Mesenchymal stem cell (in vitro differentiated cells and primary cell): ENCODE measurements at regions not wholly inside any gene's neighbourhood (a gene's known extent, or its start where the extent isn't known, plus 50 kb on each side); places are given as distances from the start of the nearest gene placed in this dataset.

Source experiments
- DNase-seq: peaks from one replicate; pipeline ENCODE4 v3.0.0-alpha.2; 2013
- H2AFZ ChIP-seq: one replicate; pipeline ENCODE4 v1.6.1; 2013; ENCODE audit warnings: low read depth, mild to moderate bottlenecking, control low read depth, inconsistent platforms, low read length, moderate library complexity
- H2AK5ac ChIP-seq: 2 replicates; pipeline ENCODE4 v1.6.1; 2013; ENCODE audit warnings: low read length, moderate library complexity, mild to moderate bottlenecking, inconsistent platforms; ENCODE audit not compliant: severe bottlenecking
- H2BK120ac ChIP-seq: one replicate; pipeline ENCODE4 v1.6.1; 2013; ENCODE audit warnings: low read depth, mild to moderate bottlenecking, inconsistent platforms, low read length, moderate library complexity
- H2BK12ac ChIP-seq, 2 experiments: one replicate each; pipeline ENCODE4 v1.6.1; 2013; ENCODE audit warnings: inconsistent platforms in 2 of 2, low read length in 2 of 2, mild to moderate bottlenecking in 2 of 2, moderate library complexity in 2 of 2, control low read depth in 1 of 2
- H2BK15ac ChIP-seq: one replicate; pipeline ENCODE4 v1.6.1; 2013; ENCODE audit warnings: mild to moderate bottlenecking, low read depth, inconsistent platforms; ENCODE audit not compliant: poor library complexity, severe bottlenecking
- H2BK5ac ChIP-seq: 2 replicates; pipeline ENCODE4 v1.6.1; 2013; ENCODE audit warnings: low read depth, mild to moderate bottlenecking, low read length, control low read depth, inconsistent platforms; ENCODE audit not compliant: poor library complexity, severe bottlenecking
- H3K14ac ChIP-seq, 2 experiments: one replicate each; pipeline ENCODE4 v1.6.1; 2013; ENCODE audit warnings: inconsistent platforms in 2 of 2, low read length in 2 of 2, control low read depth in 1 of 2, mild to moderate bottlenecking in 1 of 2, moderate library complexity in 1 of 2
- H3K18ac ChIP-seq, 2 experiments: one replicate each; pipeline ENCODE4 v1.6.1; 2013; ENCODE audit warnings: inconsistent platforms in 2 of 2, low read length in 2 of 2, control low read depth in 1 of 2, low read depth in 1 of 2, mild to moderate bottlenecking in 1 of 2
- H3K23ac ChIP-seq, 2 experiments: one replicate each; pipeline ENCODE4 v1.6.1; 2013; ENCODE audit warnings: inconsistent platforms in 2 of 2, low read length in 2 of 2, mild to moderate bottlenecking in 2 of 2, moderate library complexity in 2 of 2, control low read depth in 1 of 2
- H3K27ac ChIP-seq: 2 replicates; pipeline ENCODE4 v1.5.1; 2013; ENCODE audit warnings: mild to moderate bottlenecking, moderate library complexity, low read length, control low read depth, inconsistent platforms; ENCODE audit not compliant: poor library complexity, severe bottlenecking
- H3K27me3 ChIP-seq, 2 experiments: 2 replicates each; pipeline versions ENCODE4 v1.6.1 to v1.7.0; 2013; ENCODE audit warnings: low read length in 2 of 2, mild to moderate bottlenecking in 2 of 2, moderate library complexity in 2 of 2, control low read depth in 1 of 2, inconsistent platforms in 1 of 2; ENCODE audit not compliant: control insufficient read depth in 1 of 2, insufficient read depth in 1 of 2
- H3K36me3 ChIP-seq, 2 experiments: 2 replicates each; pipeline versions ENCODE4 v1.6.1 to v1.7.0; 2013; ENCODE audit warnings: low read length in 2 of 2, control low read depth in 1 of 2, inconsistent platforms in 1 of 2, low read depth in 1 of 2, mild to moderate bottlenecking in 1 of 2; ENCODE audit not compliant: insufficient read depth in 2 of 2, control insufficient read depth in 1 of 2
- H3K4ac ChIP-seq, 2 experiments: one replicate each; pipeline ENCODE4 v1.6.1; 2013; ENCODE audit warnings: inconsistent platforms in 2 of 2, low read length in 2 of 2, mild to moderate bottlenecking in 2 of 2, moderate library complexity in 2 of 2, control low read depth in 1 of 2, low read depth in 1 of 2
- H3K4me1 ChIP-seq: 2 replicates; pipeline ENCODE4 v1.6.1; 2013; ENCODE audit warnings: low read depth, low read length, control low read depth; ENCODE audit not compliant: control insufficient read depth, insufficient read depth
- H3K4me2 ChIP-seq: 2 replicates; pipeline ENCODE4 v1.6.1; 2013; ENCODE audit warnings: low read length, mild to moderate bottlenecking, inconsistent platforms; ENCODE audit not compliant: poor library complexity, severe bottlenecking
- H3K4me3 ChIP-seq, 2 experiments: 2 replicates each; pipeline versions ENCODE4 v1.5.1 to v1.7.0; 2013; ENCODE audit warnings: low read length in 2 of 2, mild to moderate bottlenecking in 2 of 2, control low read depth in 1 of 2, low read depth in 1 of 2; ENCODE audit not compliant: insufficient read depth in 1 of 2
- H3K79me1 ChIP-seq: replicated peaks from 2 replicates; pipeline ENCODE4 v1.6.1; 2013; ENCODE audit warnings: mild to moderate bottlenecking, control low read depth, low read length, inconsistent platforms; ENCODE audit not compliant: poor library complexity, severe bottlenecking
- H3K9ac ChIP-seq: 2 replicates; pipeline ENCODE4 v1.7.0; 2013; ENCODE audit warnings: mild to moderate bottlenecking, low read length, moderate library complexity
- H3K9me3 ChIP-seq: 2 replicates; pipeline ENCODE4 v1.7.0; 2013; ENCODE audit warnings: mild to moderate bottlenecking, low read length; ENCODE audit not compliant: control insufficient read depth
- H4K8ac ChIP-seq: one replicate; pipeline ENCODE4 v1.6.1; 2013; ENCODE audit warnings: inconsistent platforms, mild to moderate bottlenecking, low read length, moderate library complexity
- H4K91ac ChIP-seq: one replicate; pipeline ENCODE4 v1.6.1; 2013; ENCODE audit warnings: mild to moderate bottlenecking, low read length, inconsistent platforms
- WGBS: methylation state at CpG from one replicate; pipeline ENCODE4 v1.1.7; 2013; ENCODE audit warnings: mixed read lengths; 5-methylcytosine and 5-hydroxymethylcytosine counted together

- no peak overlapping the region for H4K91ac ChIP-seq
- no peak overlapping the region for H3K18ac ChIP-seq
- H3K27me3 ChIP-seq, result no peaks in the 10 kb centered on the region
- H2BK15ac ChIP-seq, result no peak overlapping the region
- no peak overlapping the region for H4K8ac ChIP-seq
- no peaks in the 10 kb centered on the region for H3K79me1 ChIP-seq
- H3K23ac ChIP-seq, result no peak overlapping the region
- H3K4me3 ChIP-seq, result no peak overlapping the region
- H3K36me3 ChIP-seq, result no peaks in the 10 kb centered on the region
- H3K4me1 ChIP-seq, result no peaks in the 10 kb centered on the region
- H2BK12ac ChIP-seq, result no peak overlapping the region
- H3K9me3 ChIP-seq, result peaks cover 17% of the 10 kb centered on the region
- no peak overlapping the region for H3K4me2 ChIP-seq
- H2AFZ ChIP-seq, result no peak overlapping the region
- no peak overlapping the region for H2AK5ac ChIP-seq
- H2BK5ac ChIP-seq, result no peak overlapping the region
- DNase-seq, result no peak
- no peak overlapping the region for H3K4ac ChIP-seq
- no peak overlapping the region for H3K14ac ChIP-seq
- no peak overlapping the region for H3K27ac ChIP-seq
- no peak overlapping the region for H3K9ac ChIP-seq
- 78% methylated on average over 12 of the region's 14 CpGs for WGBS
- H2BK120ac ChIP-seq, result no peak overlapping the region
Measured at GRCh38 chr22:47663615-47664605, 901.5 kb downstream of the TBC1D22A start.

GRCh38 chr22:47659467-47660223 lies 897.2 kb downstream of the TBC1D22A start:
- 52% methylated on average over 2 of the region's 3 CpGs for WGBS
- Histone ChIP-seq H2BK15ac (no peak overlapping the region), H2AK5ac (no peak overlapping the region), H4K91ac (no peak overlapping the region), H3K4ac (no peak overlapping the region), H3K18ac (no peak overlapping the region), H2BK120ac (no peak overlapping the region), H3K4me3 (no peak overlapping the region), H3K4me1 (no peaks in the 10 kb centered on the region), H2BK5ac (no peak overlapping the region), H3K4me2 (no peak overlapping the region), H3K27me3 (no peaks in the 10 kb centered on the region), H4K8ac (no peak overlapping the region), H3K36me3 (no peaks in the 10 kb centered on the region), H3K14ac (no peak overlapping the region), H3K23ac (no peak overlapping the region), H3K79me1 (no peaks in the 10 kb centered on the region), H2AFZ (no peak overlapping the region), H3K9ac (no peak overlapping the region), H3K27ac (no peak overlapping the region), H2BK12ac (no peak overlapping the region), H3K9me3 (peaks cover 16% of the 10 kb centered on the region)
- no peak for DNase-seq

GRCh38 chr22:47658182-47658581 lies 895.7 kb downstream of the TBC1D22A start:
- H2AFZ ChIP-seq, result no peak overlapping the region
- H3K36me3 ChIP-seq, result no peaks in the 10 kb centered on the region
- no peak overlapping the region for H2BK120ac ChIP-seq
- no peak overlapping the region for H2BK12ac ChIP-seq
- no peak overlapping the region for H4K91ac ChIP-seq
- H3K14ac ChIP-seq, result no peak overlapping the region
- H2BK15ac ChIP-seq, result no peak overlapping the region
- H2BK5ac ChIP-seq, result no peak overlapping the region
- H3K4me3 ChIP-seq, result no peak overlapping the region
- no peaks in the 10 kb centered on the region for H3K27me3 ChIP-seq
- no peak overlapping the region for H3K23ac ChIP-seq
- no peak overlapping the region for H3K4ac ChIP-seq
- no peak overlapping the region for H4K8ac ChIP-seq
- no peak overlapping the region for H3K27ac ChIP-seq
- peaks cover 8% of the 10 kb centered on the region for H3K9me3 ChIP-seq
- no peak overlapping the region for H3K9ac ChIP-seq
- H3K79me1 ChIP-seq, result no peaks in the 10 kb centered on the region
- H3K4me1 ChIP-seq, result no peaks in the 10 kb centered on the region
- no peak overlapping the region for H3K18ac ChIP-seq
- DNase-seq, result no peak
- H3K4me2 ChIP-seq, result no peak overlapping the region
- WGBS, result 69% methylated on average over 4 of the region's 5 CpGs
- H2AK5ac ChIP-seq, result no peak overlapping the region

GRCh38 chr22:47657224-47657623 lies 894.8 kb downstream of the TBC1D22A start:
- Histone ChIP-seq H4K8ac (no peak overlapping the region), H3K27me3 (no peaks in the 10 kb centered on the region), H3K36me3 (no peaks in the 10 kb centered on the region), H3K23ac (no peak overlapping the region), H2BK5ac (no peak overlapping the region), H2BK120ac (no peak overlapping the region), H3K9ac (no peak overlapping the region), H2BK12ac (no peak overlapping the region), H2BK15ac (no peak overlapping the region), H3K9me3 (peaks cover 8% of the 10 kb centered on the region), H3K27ac (no peak overlapping the region), H2AFZ (no peak overlapping the region), H4K91ac (no peak overlapping the region), H2AK5ac (no peak overlapping the region), H3K4me2 (no peak overlapping the region), H3K4me3 (no peak overlapping the region), H3K18ac (no peak overlapping the region), H3K79me1 (no peaks in the 10 kb centered on the region), H3K4me1 (no peaks in the 10 kb centered on the region), H3K14ac (no peak overlapping the region), H3K4ac (no peak overlapping the region)
- 58% methylated on average over 6 of the region's 6 CpGs for WGBS
- no peak for DNase-seq
